Type B pancreatic cell (in vitro differentiated cells): ENCODE measurements at regions not wholly inside any gene's neighbourhood (a gene's known extent, or its start where the extent isn't known, plus 50 kb on each side); places are given as distances from the start of the nearest gene placed in this dataset.

Source experiments
- DNase-seq: peaks from one replicate; pipeline ENCODE4 v3.0.0; 2021; ENCODE audit warnings: mixed read lengths; ENCODE audit not compliant: unreplicated experiment; ENCODE audit errors: extremely low spot score
- H3K27ac Mint-ChIP-seq: 2 replicates; pipeline ENCODE4 v1.8.0; 2021; ENCODE audit warnings: mild to moderate bottlenecking, mixed read lengths
- H3K27me3 Mint-ChIP-seq: 2 replicates; pipeline ENCODE4 v1.8.0; 2021; ENCODE audit warnings: mixed read lengths
- H3K36me3 Mint-ChIP-seq: 2 replicates; pipeline ENCODE4 v1.8.0; 2021; ENCODE audit warnings: mixed read lengths
- H3K4me1 Mint-ChIP-seq: one replicate; pipeline ENCODE4 v1.8.0; 2021; ENCODE audit warnings: mixed read lengths; ENCODE audit not compliant: unreplicated experiment
- H3K4me3 Mint-ChIP-seq: 2 replicates; pipeline ENCODE4 v1.8.0; 2021; ENCODE audit warnings: mild to moderate bottlenecking, mixed read lengths
- H3K9me3 Mint-ChIP-seq: 2 replicates; pipeline ENCODE4 v1.8.0; 2021; ENCODE audit warnings: mixed read lengths
- TF ChIP-seq, protein P1 (sequence below): fragments of 200-600 bp; sonication (generic); conservative IDR thresholded peaks from 2 replicates; pipeline ENCODE4 v1.5.0; 2021; ENCODE audit warnings: antibody characterized with exemption, mild to moderate bottlenecking

DNA sequence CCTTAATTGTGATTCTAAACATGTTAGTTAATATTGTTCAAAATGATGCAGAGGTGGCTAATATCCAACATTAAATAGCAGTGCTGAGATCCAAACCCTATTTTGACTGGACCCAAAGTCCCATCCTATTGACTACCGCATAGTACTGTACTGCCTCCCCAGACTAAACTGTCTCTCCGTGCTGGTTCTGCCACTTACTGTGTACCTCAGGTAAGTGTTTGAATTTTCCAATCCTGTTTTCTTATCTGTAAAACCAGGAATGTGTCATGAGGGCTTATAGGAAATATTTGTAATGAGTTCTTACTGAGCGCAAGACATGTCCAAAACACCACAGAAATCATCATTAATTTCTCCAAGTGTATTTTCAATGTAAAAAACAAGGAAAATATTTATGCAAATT lies 209.2 kb upstream of the CD180 start:
- Mint-ChIP-seq H3K4me3 (no peak overlapping the region), H3K9me3 (no peaks in the 10 kb centered on the region), H3K36me3 (no peaks in the 10 kb centered on the region), H3K27me3 (no peaks in the 10 kb centered on the region), H3K4me1 (peaks cover 13% of the 10 kb centered on the region), H3K27ac (no peak overlapping the region)
- TF ChIP-seq, protein P1, sequence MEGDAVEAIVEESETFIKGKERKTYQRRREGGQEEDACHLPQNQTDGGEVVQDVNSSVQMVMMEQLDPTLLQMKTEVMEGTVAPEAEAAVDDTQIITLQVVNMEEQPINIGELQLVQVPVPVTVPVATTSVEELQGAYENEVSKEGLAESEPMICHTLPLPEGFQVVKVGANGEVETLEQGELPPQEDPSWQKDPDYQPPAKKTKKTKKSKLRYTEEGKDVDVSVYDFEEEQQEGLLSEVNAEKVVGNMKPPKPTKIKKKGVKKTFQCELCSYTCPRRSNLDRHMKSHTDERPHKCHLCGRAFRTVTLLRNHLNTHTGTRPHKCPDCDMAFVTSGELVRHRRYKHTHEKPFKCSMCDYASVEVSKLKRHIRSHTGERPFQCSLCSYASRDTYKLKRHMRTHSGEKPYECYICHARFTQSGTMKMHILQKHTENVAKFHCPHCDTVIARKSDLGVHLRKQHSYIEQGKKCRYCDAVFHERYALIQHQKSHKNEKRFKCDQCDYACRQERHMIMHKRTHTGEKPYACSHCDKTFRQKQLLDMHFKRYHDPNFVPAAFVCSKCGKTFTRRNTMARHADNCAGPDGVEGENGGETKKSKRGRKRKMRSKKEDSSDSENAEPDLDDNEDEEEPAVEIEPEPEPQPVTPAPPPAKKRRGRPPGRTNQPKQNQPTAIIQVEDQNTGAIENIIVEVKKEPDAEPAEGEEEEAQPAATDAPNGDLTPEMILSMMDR = no peak
- DNase-seq = no peak

DNA sequence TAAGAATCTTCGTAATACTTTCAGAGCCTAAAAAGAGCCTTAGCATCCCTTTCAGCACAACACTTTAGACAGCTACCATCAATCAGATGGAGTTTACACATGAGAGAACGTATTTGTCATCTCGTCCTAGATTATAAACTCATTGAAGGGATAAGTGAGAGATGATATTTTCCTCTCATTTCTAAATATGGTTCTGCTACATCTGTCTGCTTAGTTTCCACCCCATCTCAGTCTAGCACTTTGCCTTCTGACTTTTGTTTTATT lies 208.4 kb upstream of the CD180 start:
- Mint-ChIP-seq H3K4me3 (no peak overlapping the region), H3K9me3 (peaks cover 6% of the 10 kb centered on the region), H3K27me3 (no peaks in the 10 kb centered on the region), H3K27ac (no peak overlapping the region), H3K36me3 (no peaks in the 10 kb centered on the region), H3K4me1 (peaks cover 20% of the 10 kb centered on the region)
- no peak for DNase-seq
- TF ChIP-seq, protein P1 = no peak

DNA sequence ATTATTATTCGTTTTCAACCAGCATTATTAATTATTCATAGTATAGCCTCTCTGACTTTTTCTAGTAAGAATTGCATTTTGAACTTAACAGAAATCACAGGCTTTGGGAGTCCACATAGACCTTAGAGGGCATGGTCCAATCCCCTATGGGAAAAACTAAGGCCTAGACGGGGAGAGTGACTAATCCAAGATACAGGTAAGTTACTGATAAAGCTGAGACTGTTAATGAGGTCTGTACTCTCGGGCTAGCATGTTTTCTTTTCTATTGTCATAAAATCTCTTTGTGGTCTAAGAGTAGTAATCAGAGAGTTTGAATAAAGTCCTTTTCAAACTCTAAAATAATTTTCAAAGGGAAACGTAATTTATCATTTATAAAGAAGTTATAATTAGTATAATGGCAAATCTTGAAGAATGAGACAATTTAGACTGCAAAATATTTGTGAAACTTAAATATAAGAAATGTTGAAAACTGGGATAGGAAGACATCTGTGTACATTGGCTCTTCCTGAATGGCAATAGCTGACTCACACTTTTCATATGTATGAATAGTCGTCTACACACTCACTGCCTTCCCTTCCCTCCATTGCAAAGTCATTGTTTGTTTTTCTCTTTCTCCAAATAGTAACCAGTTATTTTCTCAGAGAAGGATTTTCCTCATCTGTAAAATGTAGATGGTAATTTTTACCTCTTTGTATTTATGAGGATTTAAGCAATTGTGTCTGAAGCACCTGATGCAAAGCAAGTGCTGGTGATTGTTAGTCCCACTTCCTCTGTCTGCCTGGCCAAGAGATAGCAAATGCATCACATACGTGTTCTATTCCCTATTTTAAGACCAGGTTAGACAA lies 207.9 kb upstream of the CD180 start:
- no peaks in the 10 kb centered on the region for H3K27me3 Mint-ChIP-seq

DNA sequence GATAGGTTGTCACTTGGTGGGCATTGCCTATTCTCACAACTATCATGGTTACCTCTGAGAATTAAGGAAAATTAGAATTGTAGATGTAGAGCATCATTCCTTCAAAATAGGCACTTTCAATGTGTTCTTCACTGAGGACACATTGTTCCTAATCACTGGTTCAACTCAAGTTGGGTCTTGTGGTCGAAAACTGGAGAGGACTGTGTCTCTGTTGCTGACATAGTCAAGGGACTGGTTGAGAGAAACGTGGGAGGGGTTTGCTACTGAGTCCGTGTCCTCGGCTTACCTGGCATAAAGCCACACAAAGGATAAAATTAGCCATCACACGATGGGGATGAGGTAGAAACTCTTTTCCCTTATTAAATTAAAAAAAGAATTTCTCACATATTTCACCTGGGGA lies 205.9 kb upstream of the CD180 start:
- no peak overlapping the region for H3K27ac Mint-ChIP-seq
- H3K4me3 Mint-ChIP-seq = no peak overlapping the region
- no peak for DNase-seq
- no peaks in the 10 kb centered on the region for H3K27me3 Mint-ChIP-seq
- peaks cover 6% of the 10 kb centered on the region for H3K9me3 Mint-ChIP-seq
- peaks cover 20% of the 10 kb centered on the region for H3K4me1 Mint-ChIP-seq
- H3K36me3 Mint-ChIP-seq = no peaks in the 10 kb centered on the region
- TF ChIP-seq, protein P1 = no peak

More for the DNA sequence above, 207.9 kb upstream of the CD180 start:
- Mint-ChIP-seq H3K36me3 (no peaks in the 10 kb centered on the region), H3K4me1 (peaks cover 20% of the 10 kb centered on the region), H3K4me3 (no peak overlapping the region), H3K27ac (no peak overlapping the region), H3K9me3 (peaks cover 6% of the 10 kb centered on the region)
- TF ChIP-seq, protein P1 = no peak
- no peak for DNase-seq

DNA sequence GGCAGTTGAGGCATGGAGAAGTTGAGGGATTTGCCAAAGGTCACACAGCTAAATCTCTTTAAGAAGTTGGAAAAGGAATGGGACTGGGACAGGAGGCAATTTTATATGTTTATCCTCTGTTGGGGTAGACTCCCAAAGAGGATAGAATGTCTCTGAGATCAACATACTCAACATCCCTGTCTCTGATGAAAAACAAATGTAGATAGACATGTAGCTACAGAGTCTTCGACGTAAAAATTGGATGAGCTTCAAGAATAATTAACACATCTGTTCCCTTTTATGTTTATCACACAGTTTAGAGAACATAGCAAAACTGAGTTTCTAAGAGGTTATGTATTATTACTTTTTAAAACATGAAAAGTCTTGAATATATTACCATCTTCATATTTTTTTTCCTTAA lies 204.6 kb upstream of the CD180 start:
- H3K27ac Mint-ChIP-seq = no peak overlapping the region
- peaks cover 6% of the 10 kb centered on the region for H3K9me3 Mint-ChIP-seq
- TF ChIP-seq, protein P1 = no peak
- H3K27me3 Mint-ChIP-seq = no peaks in the 10 kb centered on the region
- no peak overlapping the region for H3K4me3 Mint-ChIP-seq
- H3K4me1 Mint-ChIP-seq = peaks cover 20% of the 10 kb centered on the region
- H3K36me3 Mint-ChIP-seq = no peaks in the 10 kb centered on the region
- no peak for DNase-seq

DNA sequence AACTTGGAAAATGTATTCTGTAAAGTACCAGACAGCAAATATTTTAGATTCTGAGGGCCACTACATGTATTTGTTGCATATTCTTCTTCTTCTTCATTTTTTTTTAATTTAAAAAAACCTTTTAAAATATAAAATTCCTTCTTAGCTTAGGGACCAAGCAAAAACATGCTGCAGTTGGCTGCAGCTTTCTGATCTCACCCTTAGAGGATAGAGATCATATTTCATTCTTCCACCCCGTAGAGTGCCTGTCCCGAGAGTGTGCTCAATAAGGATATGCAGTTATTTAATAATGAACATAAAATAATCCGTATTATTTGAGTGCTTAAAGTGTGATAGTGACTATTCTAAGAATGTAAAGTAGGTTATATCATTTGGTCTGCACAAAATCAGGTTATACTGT lies 204.2 kb upstream of the CD180 start:
- Mint-ChIP-seq H3K27ac (no peak overlapping the region), H3K36me3 (no peaks in the 10 kb centered on the region), H3K27me3 (no peaks in the 10 kb centered on the region), H3K4me3 (no peak overlapping the region), H3K4me1 (peaks cover 20% of the 10 kb centered on the region), H3K9me3 (peaks cover 6% of the 10 kb centered on the region)
- DNase-seq = no peak
- TF ChIP-seq, protein P1 = no peak
